IPS-20b (cell line): ENCODE measurements at regions not wholly inside any gene's neighbourhood (a gene's known extent, or its start where the extent isn't known, plus 50 kb on each side); places are given as distances from the start of the nearest gene placed in this dataset.

ENCODE experiments used
- H3K27ac ChIP-seq: one replicate; pipeline ENCODE4 v1.5.1; 2013; ENCODE audit warnings: low read length
- H3K27me3 ChIP-seq: 2 replicates; pipeline ENCODE4 v1.6.1; 2013; ENCODE audit warnings: mild to moderate bottlenecking, low read length, inconsistent platforms; ENCODE audit not compliant: insufficient read depth
- H3K36me3 ChIP-seq: 2 replicates; pipeline ENCODE4 v1.6.1; 2013; ENCODE audit warnings: low read depth, mild to moderate bottlenecking, inconsistent platforms, low read length, moderate library complexity; ENCODE audit not compliant: insufficient read depth
- H3K4me1 ChIP-seq: 2 replicates; pipeline ENCODE4 v1.6.1; 2013; ENCODE audit warnings: mild to moderate bottlenecking, control low read depth, inconsistent platforms, low read length, moderate library complexity; ENCODE audit not compliant: insufficient read depth
- H3K4me3 ChIP-seq: 2 replicates; pipeline ENCODE4 v1.5.1; 2013; ENCODE audit warnings: mild to moderate bottlenecking, low read length, inconsistent platforms
- H3K9ac ChIP-seq: 2 replicates; pipeline ENCODE4 v1.6.1; 2013; ENCODE audit warnings: low read depth, mild to moderate bottlenecking, inconsistent platforms, low read length, moderate library complexity
- H3K9me3 ChIP-seq: 2 replicates; pipeline ENCODE4 v1.6.1; 2013; ENCODE audit warnings: mild to moderate bottlenecking, low read depth, low read length, inconsistent platforms; ENCODE audit not compliant: insufficient read depth

DNA sequence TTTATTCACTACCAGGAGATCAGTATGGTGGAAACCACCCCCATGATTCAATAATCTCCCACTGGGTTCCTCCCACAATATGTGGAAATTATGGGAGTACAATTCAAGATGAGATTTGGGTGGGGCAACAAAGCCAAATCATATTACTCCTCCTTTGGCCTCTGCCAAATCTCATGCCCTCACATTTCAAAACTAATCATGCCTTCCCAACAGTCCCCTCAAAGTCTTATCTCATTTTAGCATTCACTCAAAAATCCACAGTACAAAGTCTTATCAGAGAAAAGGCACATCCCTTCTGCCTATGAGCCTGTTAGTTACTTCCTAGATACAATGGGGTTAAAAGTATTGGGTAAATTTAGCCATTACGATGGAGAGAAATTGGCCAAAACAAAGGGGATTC lies 989.5 kb upstream of the CNTNAP5 start:
- H3K27me3 ChIP-seq = no peaks in the 10 kb centered on the region
- no peak overlapping the region for H3K27ac ChIP-seq
- H3K9ac ChIP-seq = no peak overlapping the region
- no peaks in the 10 kb centered on the region for H3K36me3 ChIP-seq
- no peak overlapping the region for H3K4me3 ChIP-seq
- H3K9me3 ChIP-seq = peaks cover 9% of the 10 kb centered on the region
- H3K4me1 ChIP-seq = no peaks in the 10 kb centered on the region

DNA sequence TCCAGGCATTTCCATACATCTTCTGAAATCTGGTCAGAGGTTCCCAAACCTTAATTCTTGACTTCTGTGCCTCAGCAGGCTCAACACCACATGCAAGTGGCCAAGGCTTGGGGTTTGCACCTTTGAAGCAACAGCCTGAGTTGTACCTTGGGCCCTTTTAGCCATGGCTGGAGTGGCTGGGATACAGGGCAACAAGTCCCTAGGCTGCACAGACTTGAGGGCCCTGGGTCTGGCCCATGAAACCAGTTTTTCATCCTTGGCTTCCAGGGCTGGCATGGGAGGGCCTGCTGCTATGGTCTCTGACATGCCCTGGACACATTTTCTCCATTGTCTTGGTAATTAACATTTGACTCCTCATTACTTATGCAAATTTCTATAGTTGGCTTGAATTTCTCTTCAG lies 988.8 kb upstream of the CNTNAP5 start:
- no peak overlapping the region for H3K9ac ChIP-seq
- no peak overlapping the region for H3K27ac ChIP-seq
- peaks cover 9% of the 10 kb centered on the region for H3K9me3 ChIP-seq
- H3K4me3 ChIP-seq = no peak overlapping the region
- H3K4me1 ChIP-seq = no peaks in the 10 kb centered on the region
- no peaks in the 10 kb centered on the region for H3K36me3 ChIP-seq
- H3K27me3 ChIP-seq = no peaks in the 10 kb centered on the region

DNA sequence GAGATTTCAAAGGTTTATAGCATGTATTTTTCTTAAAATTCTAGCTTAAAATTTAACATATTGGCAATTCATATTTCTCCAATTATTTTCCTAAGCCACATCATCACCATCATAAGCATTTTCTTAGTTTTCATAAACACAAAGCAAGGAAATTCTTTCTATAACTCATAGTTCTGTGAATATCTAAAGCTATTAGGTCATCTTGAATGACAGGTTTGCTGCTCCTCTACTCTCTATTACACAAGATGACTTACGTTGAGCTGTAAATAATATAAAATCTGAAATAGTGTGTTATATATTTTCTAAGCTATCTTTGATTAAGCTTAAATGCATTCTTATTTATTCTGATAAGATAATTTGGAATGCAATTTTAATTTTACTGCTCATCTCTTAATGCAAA lies 984.6 kb upstream of the CNTNAP5 start:
- Histone ChIP-seq H3K4me3 (no peak overlapping the region), H3K9me3 (peaks cover 8% of the 10 kb centered on the region), H3K9ac (no peak overlapping the region), H3K36me3 (no peaks in the 10 kb centered on the region), H3K4me1 (no peaks in the 10 kb centered on the region), H3K27me3 (no peaks in the 10 kb centered on the region), H3K27ac (no peak overlapping the region)

DNA sequence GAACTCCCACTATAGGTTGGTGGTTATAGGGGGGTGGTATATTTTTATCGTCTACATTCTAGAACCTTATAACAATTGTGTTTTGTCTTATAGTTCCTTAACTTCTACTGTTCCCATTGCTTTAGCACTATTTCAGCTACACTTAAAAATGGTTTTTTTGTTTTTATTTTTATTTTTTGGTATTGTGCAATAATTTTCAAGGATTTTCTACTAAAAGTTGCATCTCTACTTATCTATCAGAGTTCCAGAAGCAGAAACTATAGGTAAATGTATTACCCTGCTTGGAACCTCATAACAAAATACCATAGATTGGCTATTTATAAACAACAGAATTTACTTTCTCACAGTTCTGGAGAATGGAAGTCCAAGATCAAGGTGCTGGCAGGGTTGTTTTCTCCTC lies 981.6 kb upstream of the CNTNAP5 start:
- no peaks in the 10 kb centered on the region for H3K9me3 ChIP-seq
- H3K36me3 ChIP-seq = no peaks in the 10 kb centered on the region
- no peaks in the 10 kb centered on the region for H3K27me3 ChIP-seq
- no peaks in the 10 kb centered on the region for H3K4me1 ChIP-seq
- H3K27ac ChIP-seq = no peak overlapping the region
- H3K4me3 ChIP-seq = no peak overlapping the region
- H3K9ac ChIP-seq = no peak overlapping the region

DNA sequence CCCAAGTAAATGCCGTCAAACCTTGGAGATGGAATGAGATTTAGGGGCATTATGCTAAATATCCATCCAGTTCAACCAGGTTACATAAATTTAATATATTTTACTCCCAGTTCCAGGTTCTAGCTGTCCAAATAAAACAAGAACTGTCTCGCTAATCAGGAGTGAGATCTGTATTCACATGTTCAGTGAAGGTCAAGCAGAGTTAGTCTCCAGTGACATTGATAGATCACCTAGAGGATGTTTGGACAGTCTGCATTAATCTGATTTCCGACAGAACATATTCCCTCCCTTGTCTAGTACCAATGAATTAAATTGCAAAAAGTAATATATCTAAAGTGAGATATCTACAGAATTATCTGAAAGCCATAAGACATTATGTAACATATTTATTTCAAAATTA lies 979.4 kb upstream of the CNTNAP5 start:
- no peaks in the 10 kb centered on the region for H3K9me3 ChIP-seq
- H3K4me3 ChIP-seq = no peak overlapping the region

DNA sequence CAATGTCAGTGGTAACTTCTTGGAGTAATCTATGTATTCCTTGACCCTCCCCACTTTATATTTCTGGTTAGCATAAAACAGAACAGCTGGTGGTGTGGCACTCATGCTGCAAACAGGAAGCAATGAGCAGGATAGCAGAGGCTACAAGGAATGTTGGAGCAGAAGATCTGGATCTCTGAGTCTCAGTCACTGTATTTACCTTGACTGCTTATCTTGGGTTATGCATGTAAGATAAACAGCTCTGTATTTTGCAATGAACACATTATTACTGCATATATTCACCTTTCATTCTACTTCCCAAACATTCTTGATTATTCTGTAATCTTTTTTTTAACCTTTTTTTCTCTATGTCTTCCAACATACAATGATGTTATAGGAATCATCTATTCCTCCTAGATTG lies 977.9 kb upstream of the CNTNAP5 start:
- H3K27ac ChIP-seq = no peak overlapping the region
- no peaks in the 10 kb centered on the region for H3K4me1 ChIP-seq
- H3K27me3 ChIP-seq = no peaks in the 10 kb centered on the region
- no peaks in the 10 kb centered on the region for H3K36me3 ChIP-seq
- no peaks in the 10 kb centered on the region for H3K9me3 ChIP-seq
- no peak overlapping the region for H3K9ac ChIP-seq
- no peak overlapping the region for H3K4me3 ChIP-seq

More for the DNA sequence above, 979.4 kb upstream of the CNTNAP5 start:
- H3K36me3 ChIP-seq = no peaks in the 10 kb centered on the region
- no peaks in the 10 kb centered on the region for H3K4me1 ChIP-seq
- H3K9ac ChIP-seq = no peak overlapping the region
- H3K27ac ChIP-seq = no peak overlapping the region
- H3K27me3 ChIP-seq = no peaks in the 10 kb centered on the region

DNA sequence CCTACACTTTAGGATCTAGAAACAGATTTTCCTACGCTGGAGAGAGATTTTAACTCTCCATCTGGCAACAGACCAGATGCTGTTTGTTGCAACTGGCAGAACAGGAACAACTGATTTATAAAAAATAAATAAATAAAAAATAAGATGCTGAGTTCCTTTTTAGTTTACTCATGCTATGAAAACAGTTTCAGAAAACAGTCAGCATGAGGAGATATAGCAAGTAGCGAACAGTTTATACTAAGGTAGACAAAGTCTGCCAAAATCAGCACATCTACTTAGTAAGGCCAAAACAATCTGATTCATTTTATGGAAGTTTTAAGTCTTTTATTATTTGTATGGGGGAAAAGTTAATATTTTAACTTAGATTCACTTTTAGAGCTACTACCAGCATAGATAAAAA lies 974.0 kb upstream of the CNTNAP5 start:
- Histone ChIP-seq H3K27me3 (no peaks in the 10 kb centered on the region), H3K4me1 (no peaks in the 10 kb centered on the region), H3K9ac (no peak overlapping the region), H3K4me3 (no peak overlapping the region), H3K9me3 (no peaks in the 10 kb centered on the region), H3K36me3 (no peaks in the 10 kb centered on the region), H3K27ac (no peak overlapping the region)

DNA sequence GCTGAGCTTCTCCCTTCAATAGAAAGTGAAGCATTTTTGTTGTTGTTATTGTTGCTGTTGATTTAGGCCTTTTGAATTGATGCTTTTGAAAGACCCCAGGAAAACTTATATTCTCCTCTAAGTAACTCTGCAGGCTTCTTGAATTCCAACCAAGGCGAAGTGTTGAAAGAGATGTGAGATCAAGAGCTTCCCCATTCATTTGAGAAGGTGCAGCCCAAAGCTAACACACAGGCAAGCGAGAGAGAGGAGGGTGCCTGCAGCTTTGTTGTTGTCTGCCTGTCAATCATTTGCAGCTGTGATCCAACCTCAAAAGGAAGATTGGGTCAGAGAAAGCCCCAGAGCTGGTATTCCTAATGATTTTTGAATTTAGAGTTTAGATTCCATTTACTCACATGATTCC lies 963.6 kb upstream of the CNTNAP5 start:
- Histone ChIP-seq H3K27ac (no peak overlapping the region), H3K9ac (no peak overlapping the region), H3K9me3 (no peaks in the 10 kb centered on the region), H3K36me3 (no peaks in the 10 kb centered on the region), H3K4me1 (no peaks in the 10 kb centered on the region), H3K4me3 (no peak overlapping the region), H3K27me3 (no peaks in the 10 kb centered on the region)

DNA sequence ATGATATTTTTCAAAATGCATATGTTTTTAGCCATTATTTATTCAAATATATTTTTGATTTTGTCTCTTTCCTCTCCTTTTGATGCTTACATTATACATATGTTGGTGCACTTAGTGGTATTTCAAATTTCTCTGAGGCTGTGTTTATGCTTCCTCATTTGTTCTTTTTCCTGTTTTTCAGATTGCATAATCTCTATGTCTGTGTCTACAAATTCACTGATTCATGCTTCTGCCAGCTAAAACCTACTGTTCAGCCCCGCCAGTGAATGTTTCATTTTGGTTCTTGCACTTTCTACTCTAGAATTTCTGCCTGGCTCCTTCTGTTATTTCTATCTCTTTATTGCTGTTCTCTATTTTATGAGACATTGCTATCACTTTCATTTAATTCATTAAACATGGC lies 951.7 kb upstream of the CNTNAP5 start:
- H3K4me3 ChIP-seq = no peak overlapping the region

DNA sequence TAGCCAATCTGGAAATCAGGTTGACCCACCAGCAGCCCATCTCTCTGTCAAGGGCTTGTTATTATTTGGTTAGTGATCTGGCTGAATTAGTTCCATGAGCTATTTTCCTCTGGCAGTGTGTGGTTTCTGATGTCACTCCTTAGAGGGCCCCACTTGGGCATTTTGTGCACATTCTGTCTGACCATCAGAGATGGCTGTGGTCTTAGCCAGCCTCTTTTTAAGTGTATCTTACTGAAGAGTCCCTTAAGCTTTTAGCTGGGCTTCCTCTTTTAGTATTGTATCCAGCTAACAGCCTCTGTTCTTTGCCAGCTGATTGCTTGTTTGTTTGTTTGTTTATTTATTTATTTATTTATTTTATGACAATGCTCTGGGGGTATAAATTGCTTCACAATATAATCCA lies 951.1 kb upstream of the CNTNAP5 start:
- H3K27ac ChIP-seq = no peak overlapping the region
- H3K4me3 ChIP-seq = no peak overlapping the region
- no peaks in the 10 kb centered on the region for H3K4me1 ChIP-seq
- H3K9me3 ChIP-seq = no peaks in the 10 kb centered on the region
- H3K27me3 ChIP-seq = no peaks in the 10 kb centered on the region
- H3K36me3 ChIP-seq = no peaks in the 10 kb centered on the region
- no peak overlapping the region for H3K9ac ChIP-seq

More for the DNA sequence above, 951.7 kb upstream of the CNTNAP5 start:
- no peaks in the 10 kb centered on the region for H3K36me3 ChIP-seq
- H3K9me3 ChIP-seq = no peaks in the 10 kb centered on the region
- no peaks in the 10 kb centered on the region for H3K27me3 ChIP-seq
- no peak overlapping the region for H3K9ac ChIP-seq
- H3K4me1 ChIP-seq = no peaks in the 10 kb centered on the region
- H3K27ac ChIP-seq = no peak overlapping the region

DNA sequence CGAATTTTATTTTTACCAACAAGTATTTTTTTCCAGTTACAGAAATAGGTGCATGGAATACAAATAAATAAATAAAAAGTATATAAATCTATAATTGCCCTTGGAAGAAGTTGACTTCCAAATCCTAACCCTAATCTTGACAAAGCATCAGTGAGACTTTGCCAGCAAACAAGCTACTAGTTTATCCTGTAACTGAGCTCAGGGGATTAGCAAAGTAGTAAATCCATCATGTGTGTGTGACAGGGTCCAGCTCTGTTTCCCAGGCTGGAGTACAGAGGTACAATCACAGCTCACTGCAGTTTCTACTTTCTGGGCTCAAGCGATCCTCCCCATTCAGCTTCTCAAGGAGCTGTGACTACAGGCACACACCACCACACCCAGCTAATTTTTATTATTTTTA lies 948.0 kb upstream of the CNTNAP5 start:
- H3K27ac ChIP-seq = no peak overlapping the region
- H3K4me1 ChIP-seq = no peaks in the 10 kb centered on the region
- no peak overlapping the region for H3K9ac ChIP-seq
- no peaks in the 10 kb centered on the region for H3K27me3 ChIP-seq
- H3K4me3 ChIP-seq = no peak overlapping the region
- no peaks in the 10 kb centered on the region; the same call in none of the 2 replicates for H3K9me3 ChIP-seq
- H3K36me3 ChIP-seq = no peaks in the 10 kb centered on the region

DNA sequence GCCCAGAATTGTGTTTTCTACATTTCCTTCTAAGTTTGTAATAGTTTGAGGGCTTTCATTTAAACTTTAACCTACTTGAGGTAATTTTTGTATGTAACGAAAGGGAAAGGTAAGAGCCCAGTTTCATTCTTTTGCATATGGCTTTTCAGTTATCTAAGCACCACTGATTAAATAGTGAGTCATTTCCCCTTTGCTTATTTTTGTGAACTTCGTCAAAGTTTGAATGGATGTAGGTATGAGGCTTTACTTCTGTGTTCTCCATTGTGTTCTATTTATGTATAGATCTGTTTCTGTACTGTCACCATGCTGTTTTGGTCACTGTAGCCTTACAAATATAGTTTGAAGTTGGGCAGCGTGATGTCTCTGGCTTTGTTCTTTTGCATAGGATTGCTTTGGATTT lies 944.8 kb upstream of the CNTNAP5 start:
- no peaks in the 10 kb centered on the region; the same call in none of the 2 replicates for H3K9me3 ChIP-seq
- no peaks in the 10 kb centered on the region for H3K36me3 ChIP-seq
- no peaks in the 10 kb centered on the region for H3K4me1 ChIP-seq
- H3K9ac ChIP-seq = no peak overlapping the region
- H3K27ac ChIP-seq = no peak overlapping the region
- H3K27me3 ChIP-seq = no peaks in the 10 kb centered on the region
- H3K4me3 ChIP-seq = no peak overlapping the region

DNA sequence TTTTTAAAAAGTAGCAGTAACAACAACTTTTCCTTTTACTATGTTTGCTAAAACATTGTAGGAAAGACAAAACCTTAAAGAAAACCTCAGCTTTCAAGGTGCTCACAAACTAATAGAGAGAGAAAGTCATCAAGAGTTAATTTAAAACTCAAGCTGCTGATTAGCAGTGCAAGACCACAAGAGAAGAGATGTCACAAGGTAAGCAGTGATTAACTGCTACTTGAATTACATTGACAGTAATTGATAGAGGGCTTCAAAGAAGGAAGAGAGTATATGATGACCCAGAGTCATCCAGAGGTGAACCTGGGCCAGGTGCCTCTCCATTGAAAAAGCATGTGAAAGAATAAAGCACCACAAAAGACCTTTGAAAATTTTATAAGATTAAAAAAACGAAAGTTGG lies 939.6 kb upstream of the CNTNAP5 start:
- Histone ChIP-seq H3K4me1 (no peaks in the 10 kb centered on the region), H3K27me3 (no peaks in the 10 kb centered on the region), H3K4me3 (no peak overlapping the region), H3K9me3 (no peaks in the 10 kb centered on the region), H3K36me3 (no peaks in the 10 kb centered on the region), H3K27ac (no peak overlapping the region), H3K9ac (no peak overlapping the region)
